ENCODE measurements at regions not wholly inside any gene's neighbourhood (a gene's known extent, or its start where the extent isn't known, plus 50 kb on each side); places are given as distances from the start of the nearest gene placed in this dataset.

DNA sequence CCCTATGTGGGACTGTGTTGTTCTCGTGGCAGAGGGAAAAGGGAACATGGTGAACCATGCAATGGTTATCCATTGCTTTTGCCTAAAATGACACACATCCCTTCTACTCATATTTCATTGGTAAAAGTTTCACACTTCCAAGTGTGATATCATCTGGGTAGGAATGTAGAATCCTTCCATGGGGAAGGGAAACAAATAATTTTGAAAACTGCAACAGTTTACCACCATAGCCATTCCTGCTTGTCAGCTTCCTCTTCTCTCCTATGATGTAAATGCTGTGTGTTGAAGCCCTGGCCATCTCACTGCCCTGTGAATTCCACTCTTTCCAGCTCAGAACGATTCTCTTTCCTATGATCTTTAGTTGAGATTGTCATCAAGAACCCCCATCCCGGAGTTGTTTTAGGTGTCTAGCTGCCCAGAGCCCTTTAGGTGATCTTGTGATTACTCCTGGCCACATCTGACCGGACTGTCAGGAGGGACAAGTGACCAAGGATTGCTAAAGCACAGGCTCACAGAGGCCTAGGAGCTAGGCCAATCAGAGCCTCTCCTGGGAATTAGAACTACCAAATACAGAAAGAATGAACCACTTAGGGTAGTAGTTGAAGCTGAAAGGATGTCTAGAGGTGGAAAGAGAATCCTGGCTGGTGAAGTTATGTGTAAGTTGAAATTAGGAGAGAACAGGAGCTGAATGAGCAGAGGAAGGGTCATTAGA is 84.6 kb downstream of the VCPKMT start:
- TF ChIP-seq, protein P1, sequence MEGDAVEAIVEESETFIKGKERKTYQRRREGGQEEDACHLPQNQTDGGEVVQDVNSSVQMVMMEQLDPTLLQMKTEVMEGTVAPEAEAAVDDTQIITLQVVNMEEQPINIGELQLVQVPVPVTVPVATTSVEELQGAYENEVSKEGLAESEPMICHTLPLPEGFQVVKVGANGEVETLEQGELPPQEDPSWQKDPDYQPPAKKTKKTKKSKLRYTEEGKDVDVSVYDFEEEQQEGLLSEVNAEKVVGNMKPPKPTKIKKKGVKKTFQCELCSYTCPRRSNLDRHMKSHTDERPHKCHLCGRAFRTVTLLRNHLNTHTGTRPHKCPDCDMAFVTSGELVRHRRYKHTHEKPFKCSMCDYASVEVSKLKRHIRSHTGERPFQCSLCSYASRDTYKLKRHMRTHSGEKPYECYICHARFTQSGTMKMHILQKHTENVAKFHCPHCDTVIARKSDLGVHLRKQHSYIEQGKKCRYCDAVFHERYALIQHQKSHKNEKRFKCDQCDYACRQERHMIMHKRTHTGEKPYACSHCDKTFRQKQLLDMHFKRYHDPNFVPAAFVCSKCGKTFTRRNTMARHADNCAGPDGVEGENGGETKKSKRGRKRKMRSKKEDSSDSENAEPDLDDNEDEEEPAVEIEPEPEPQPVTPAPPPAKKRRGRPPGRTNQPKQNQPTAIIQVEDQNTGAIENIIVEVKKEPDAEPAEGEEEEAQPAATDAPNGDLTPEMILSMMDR (IDR thresholded peaks at IDR 0.05): no peak
- TF ChIP-seq, protein P2, sequence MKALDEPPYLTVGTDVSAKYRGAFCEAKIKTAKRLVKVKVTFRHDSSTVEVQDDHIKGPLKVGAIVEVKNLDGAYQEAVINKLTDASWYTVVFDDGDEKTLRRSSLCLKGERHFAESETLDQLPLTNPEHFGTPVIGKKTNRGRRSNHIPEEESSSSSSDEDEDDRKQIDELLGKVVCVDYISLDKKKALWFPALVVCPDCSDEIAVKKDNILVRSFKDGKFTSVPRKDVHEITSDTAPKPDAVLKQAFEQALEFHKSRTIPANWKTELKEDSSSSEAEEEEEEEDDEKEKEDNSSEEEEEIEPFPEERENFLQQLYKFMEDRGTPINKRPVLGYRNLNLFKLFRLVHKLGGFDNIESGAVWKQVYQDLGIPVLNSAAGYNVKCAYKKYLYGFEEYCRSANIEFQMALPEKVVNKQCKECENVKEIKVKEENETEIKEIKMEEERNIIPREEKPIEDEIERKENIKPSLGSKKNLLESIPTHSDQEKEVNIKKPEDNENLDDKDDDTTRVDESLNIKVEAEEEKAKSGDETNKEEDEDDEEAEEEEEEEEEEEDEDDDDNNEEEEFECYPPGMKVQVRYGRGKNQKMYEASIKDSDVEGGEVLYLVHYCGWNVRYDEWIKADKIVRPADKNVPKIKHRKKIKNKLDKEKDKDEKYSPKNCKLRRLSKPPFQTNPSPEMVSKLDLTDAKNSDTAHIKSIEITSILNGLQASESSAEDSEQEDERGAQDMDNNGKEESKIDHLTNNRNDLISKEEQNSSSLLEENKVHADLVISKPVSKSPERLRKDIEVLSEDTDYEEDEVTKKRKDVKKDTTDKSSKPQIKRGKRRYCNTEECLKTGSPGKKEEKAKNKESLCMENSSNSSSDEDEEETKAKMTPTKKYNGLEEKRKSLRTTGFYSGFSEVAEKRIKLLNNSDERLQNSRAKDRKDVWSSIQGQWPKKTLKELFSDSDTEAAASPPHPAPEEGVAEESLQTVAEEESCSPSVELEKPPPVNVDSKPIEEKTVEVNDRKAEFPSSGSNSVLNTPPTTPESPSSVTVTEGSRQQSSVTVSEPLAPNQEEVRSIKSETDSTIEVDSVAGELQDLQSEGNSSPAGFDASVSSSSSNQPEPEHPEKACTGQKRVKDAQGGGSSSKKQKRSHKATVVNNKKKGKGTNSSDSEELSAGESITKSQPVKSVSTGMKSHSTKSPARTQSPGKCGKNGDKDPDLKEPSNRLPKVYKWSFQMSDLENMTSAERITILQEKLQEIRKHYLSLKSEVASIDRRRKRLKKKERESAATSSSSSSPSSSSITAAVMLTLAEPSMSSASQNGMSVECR (CRISPR knock-in tag; IDR thresholded peaks at IDR 0.05; ENCODE audit: borderline replicate concordance): no peak
- TF ChIP-seq CREB1 (CRISPR knock-in tag; IDR thresholded peaks at IDR 0.05) (no peak), NFATC4 (CRISPR knock-in tag; IDR thresholded peaks at IDR 0.05) (no peak)
